ENCODE measurements at regions not wholly inside any gene's neighbourhood (a gene's known extent, or its start where the extent isn't known, plus 50 kb on each side); places are given as distances from the start of the nearest gene placed in this dataset.
"Not testable (repeated sequence)": the region's sequence is repeated elsewhere in the genome, so short reads cannot be mapped to it uniquely, and the experiment has no call there.

GRCh38 chr5:44970963-44971362, 162.2 kb downstream of the MRPS30 start:
- H3K4me2 ChIP-seq; H3K9me3 ChIP-seq; H3K4me1 ChIP-seq; ATAC-seq; DNase-seq (ENCODE audit: low read depth in 1 of 2, low spot score in 1 of 2); H3K4me3 ChIP-seq; FAIRE-seq; POLR2A ChIA-PET; H3K27ac ChIP-seq: not testable (repeated sequence)
- CTCF ChIA-PET, result interaction anchor here (0.6 kb wide), 1 partner anchor 39 kb away, joined by 3 read pairs; no protein-coding TSS in a partner anchor
- 4% methylated on average over 2 of the region's 2 CpGs for WGBS (ENCODE audit: missing lambda C conversion rate)

- H3K4me2 ChIP-seq, result no peak overlapping the region
- TF ChIP-seq MYC (IDR thresholded peaks at IDR 0.05; ENCODE audit: borderline replicate concordance, low read length) (no peak), FOXS1 (CRISPR knock-in tag; IDR thresholded peaks at IDR 0.05) (no peak), HES2 (IDR thresholded peaks at IDR 0.05) (no peak), HOXB5 (CRISPR knock-in tag; IDR thresholded peaks at IDR 0.05) (no peak), JUNB (IDR thresholded peaks at IDR 0.05) (no peak), TP53 (CRISPR knock-in tag; IDR thresholded peaks at IDR 0.05) (no peak), KDM1A (IDR thresholded peaks at IDR 0.05; ENCODE audit: low read depth) (no peak), ZSCAN20 (CRISPR knock-in tag; IDR thresholded peaks at IDR 0.05) (no peak), RCOR1 (IDR thresholded peaks at IDR 0.05; ENCODE audit: low read depth, low read length) (no peak), FOSL2 (IDR thresholded peaks at IDR 0.05) (no peak), FOSL2 (CRISPR knock-in tag; IDR thresholded peaks at IDR 0.05) (no peak), NR3C1 (IDR thresholded peaks at IDR 0.05) (no peak), KDM5A (IDR thresholded peaks at IDR 0.05) (no peak)
- DNase-seq (ENCODE audit: low read depth in 1 of 2, low spot score in 1 of 2), result no peak
- H3K9me3 ChIP-seq, result no peaks in the 10 kb centered on the region; the same call in 2 of the 3 replicates
- 21% methylated on average over 11 of the region's 19 CpGs for WGBS (ENCODE audit: missing lambda C conversion rate)
- no peak for FAIRE-seq
- H3K4me3 ChIP-seq, result no peak overlapping the region
- POLR2A ChIA-PET, result no interaction called here
- no peak for ATAC-seq
- no peak overlapping the region for H3K27ac ChIP-seq
- H3K4me1 ChIP-seq, result no peaks in the 10 kb centered on the region
- CTCF ChIA-PET, result no interaction called here
Observed at GRCh38 chr5:44974813-44975212, 166.1 kb downstream of the MRPS30 start.

- FAIRE-seq, result no peak
- 3% methylated on average over 3 of the region's 3 CpGs for WGBS (ENCODE audit: missing lambda C conversion rate)
- POLR2A ChIA-PET, result no interaction called here
Observed at GRCh38 chr5:44981708-44982107, 173.0 kb downstream of the MRPS30 start.

GRCh38 chr5:44983006-44983405, 174.3 kb downstream of the MRPS30 start:
- peak in 1 of 2 experiments; percentile 13 for DNase-seq (ENCODE audit: low read depth in 1 of 2, low spot score in 1 of 2)
- CTCF ChIA-PET, result interaction anchor here (1.8 kb wide), 1 partner anchor 11 kb away, joined by 3 read pairs; no protein-coding TSS in a partner anchor
- H3K9me3 ChIP-seq, result peaks cover 6% of the 10 kb centered on the region; the same call in 1 of the 3 replicates
- H3K4me1 ChIP-seq, result no peaks in the 10 kb centered on the region
- ATAC-seq, result no peak
- no peak for FAIRE-seq
- POLR2A ChIA-PET, result no interaction called here
- no peak for TF ChIP-seq RCOR1 (IDR thresholded peaks at IDR 0.05; ENCODE audit: low read depth, low read length)
- no peak for TF ChIP-seq HOXB13 (CRISPR knock-in tag; IDR thresholded peaks at IDR 0.05; ENCODE audit: low read depth)
- TF ChIP-seq BCL3 (IDR thresholded peaks at IDR 0.05), result no peak
- TF ChIP-seq SMC3 (IDR thresholded peaks at IDR 0.05), result no peak
- no peak for TF ChIP-seq RAD21 (conservative IDR thresholded peaks at IDR 0.05 in 1 of 2, IDR thresholded peaks at IDR 0.05 in 1 of 2)
- no peak for TF ChIP-seq CHD4 (IDR thresholded peaks at IDR 0.05; ENCODE audit: borderline replicate concordance)
- no peak for TF ChIP-seq MAFK (IDR thresholded peaks at IDR 0.05; ENCODE audit: partially characterized antibody)
- no peak for TF ChIP-seq MAZ (IDR thresholded peaks at IDR 0.05; ENCODE audit: borderline replicate concordance, low read depth, low read length)
- no peak for TF ChIP-seq JUNB (IDR thresholded peaks at IDR 0.05)
- TF ChIP-seq ATOH8 (CRISPR knock-in tag; IDR thresholded peaks at IDR 0.05; ENCODE audit: low read depth), result no peak
- TF ChIP-seq ZNF302 (CRISPR knock-in tag; IDR thresholded peaks at IDR 0.05), result no peak
- no peak for TF ChIP-seq NPAS2 (CRISPR knock-in tag; IDR thresholded peaks at IDR 0.05; ENCODE audit: borderline replicate concordance)
- no peak for TF ChIP-seq CBX2 (IDR thresholded peaks at IDR 0.05; ENCODE audit: borderline replicate concordance, low read depth)
- H3K4me3 ChIP-seq, result no peak overlapping the region
- no peak overlapping the region for H3K4me2 ChIP-seq
- H3K27ac ChIP-seq, result no peak overlapping the region

More at GRCh38 chr5:44981708-44982107, 173.0 kb downstream of the MRPS30 start:
- no peaks in the 10 kb centered on the region for H3K4me1 ChIP-seq
- H3K4me2 ChIP-seq, result no peak overlapping the region
- H3K27ac ChIP-seq, result no peak overlapping the region
- peaks cover 6% of the 10 kb centered on the region; the same call in 1 of the 3 replicates for H3K9me3 ChIP-seq
- no peak overlapping the region for H3K4me3 ChIP-seq
- ATAC-seq (no peak), DNase-seq (ENCODE audit: low read depth in 1 of 2, low spot score in 1 of 2) (no peak)
- TF ChIP-seq FOXS1 (CRISPR knock-in tag; IDR thresholded peaks at IDR 0.05) (no peak), ZNF302 (CRISPR knock-in tag; IDR thresholded peaks at IDR 0.05) (no peak), HEYL (CRISPR knock-in tag; IDR thresholded peaks at IDR 0.05) (no peak), JUN (IDR thresholded peaks at IDR 0.05) (no peak), FOSL2 (IDR thresholded peaks at IDR 0.05) (no peak), FOSL2 (CRISPR knock-in tag; IDR thresholded peaks at IDR 0.05) (no peak)
- CTCF ChIA-PET, result no interaction called here
